ENCODE measurements at regions not wholly inside any gene's neighbourhood (a gene's known extent, or its start where the extent isn't known, plus 50 kb on each side); places are given as distances from the start of the nearest gene placed in this dataset.

GRCh38 chr18:24595561-24596031, 135.2 kb downstream of the HRH4 start:
- Histone ChIP-seq H3K4me2 (replicated peaks; ENCODE audit: low read depth, low read length, poor library complexity, severe bottlenecking) (no peak overlapping the region), H3K27ac (ENCODE audit: low read length in 2 of 2) (no peak overlapping the region), H3K36me3 (replicated peaks in 1 of 2; ENCODE audit: control extremely low read depth in 1 of 2, control insufficient read depth in 1 of 2, extremely low read depth in 1 of 2, insufficient read depth in 2 of 2, low read length in 1 of 2) (no peaks in the 10 kb centered on the region), H3K9me3 (ENCODE audit: control extremely low read depth in 1 of 3, control insufficient read depth in 2 of 3, insufficient read depth in 1 of 3, low read length in 2 of 3) (no peaks in the 10 kb centered on the region), H4K20me1 (ENCODE audit: control insufficient read depth, insufficient read depth, low read length, poor library complexity, severe bottlenecking) (no peaks in the 10 kb centered on the region), H3K4me1 (ENCODE audit: control insufficient read depth in 2 of 2, insufficient read depth in 2 of 2, low read length in 2 of 2) (no peaks in the 10 kb centered on the region), H3K4me3 (ENCODE audit: control extremely low read depth in 1 of 5, extremely low read depth in 1 of 5, insufficient read depth in 1 of 5, low read depth in 2 of 5, low read length in 4 of 5) (no peak overlapping the region), H2AFZ (ENCODE audit: insufficient read depth, low read depth, low read length, poor library complexity, severe bottlenecking) (no peak overlapping the region), H3K79me2 (ENCODE audit: control insufficient read depth, insufficient read depth, low read length) (no peaks in the 10 kb centered on the region), H3K27me3 (replicated peaks in 1 of 4; ENCODE audit: control extremely low read depth in 1 of 4, control insufficient read depth in 3 of 4, insufficient read depth in 4 of 4, low read length in 3 of 4) (no peaks in the 10 kb centered on the region), H3K9ac (ENCODE audit: low read length) (no peak overlapping the region)
- ChIA-PET CTCF (no interaction called here), POLR2A (no interaction called here)
- H3K27ac Mint-ChIP-seq: no peak overlapping the region
- no peaks in the 10 kb centered on the region for H3K4me1 Mint-ChIP-seq
- intact Hi-C loops (cut with micrococcal nuclease): no loop called here
- H3K9me3 Mint-ChIP-seq (ENCODE audit: insufficient read depth): peaks cover 2% of the 10 kb centered on the region
- no peak overlapping the region for H3K4me3 Mint-ChIP-seq
- TF ChIP-seq EZH2 (IDR thresholded peaks at IDR 0.05; ENCODE audit: borderline replicate concordance, insufficient read depth, low read depth, low read length, poor library complexity, severe bottlenecking): no peak
- no peak for TF ChIP-seq CTCF (IDR thresholded peaks at IDR 0.05)
- H3K27me3 Mint-ChIP-seq: peaks cover 4% of the 10 kb centered on the region
- 92% methylated on average over 12 of the region's 12 CpGs for WGBS (ENCODE audit: insufficient coverage)
- ATAC-seq (ENCODE audit: low read depth) (no peak), DNase-seq (no peak)

- H3K27me3 Mint-ChIP-seq: peaks cover 4% of the 10 kb centered on the region
- H2AFZ ChIP-seq (ENCODE audit: insufficient read depth, low read depth, low read length, poor library complexity, severe bottlenecking): no peak overlapping the region
- no peak overlapping the region for H3K4me3 Mint-ChIP-seq
- H3K9me3 Mint-ChIP-seq (ENCODE audit: insufficient read depth): no peaks in the 10 kb centered on the region
- no peaks in the 10 kb centered on the region for H4K20me1 ChIP-seq (ENCODE audit: control insufficient read depth, insufficient read depth, low read length, poor library complexity, severe bottlenecking)
- H3K4me3 ChIP-seq (ENCODE audit: control extremely low read depth in 1 of 5, extremely low read depth in 1 of 5, insufficient read depth in 1 of 5, low read depth in 2 of 5, low read length in 4 of 5): no peak overlapping the region
- no peak overlapping the region for H3K27ac ChIP-seq (ENCODE audit: low read length in 2 of 2)
- CTCF ChIA-PET: interaction anchor here (0.8 to 0.9 kb wide), 2 partner anchors 127 to 1286 kb away, joined by 3 read pairs; no protein-coding TSS in a partner anchor
- no peaks in the 10 kb centered on the region for H3K9me3 ChIP-seq (ENCODE audit: control extremely low read depth in 1 of 3, control insufficient read depth in 2 of 3, insufficient read depth in 1 of 3, low read length in 2 of 3)
- no peaks in the 10 kb centered on the region for H3K79me2 ChIP-seq (ENCODE audit: control insufficient read depth, insufficient read depth, low read length)
- H3K9ac ChIP-seq (ENCODE audit: low read length): no peak overlapping the region
- no peaks in the 10 kb centered on the region for H3K27me3 ChIP-seq (replicated peaks in 1 of 4; ENCODE audit: control extremely low read depth in 1 of 4, control insufficient read depth in 3 of 4, insufficient read depth in 4 of 4, low read length in 3 of 4)
- H3K4me1 ChIP-seq (ENCODE audit: control insufficient read depth in 2 of 2, insufficient read depth in 2 of 2, low read length in 2 of 2): no peaks in the 10 kb centered on the region
- H3K36me3 ChIP-seq (replicated peaks in 1 of 2; ENCODE audit: control extremely low read depth in 1 of 2, control insufficient read depth in 1 of 2, extremely low read depth in 1 of 2, insufficient read depth in 2 of 2, low read length in 1 of 2): no peaks in the 10 kb centered on the region
- DNase-seq: peak; percentile 18
- no peak overlapping the region for H3K4me2 ChIP-seq (replicated peaks; ENCODE audit: low read depth, low read length, poor library complexity, severe bottlenecking)
- ATAC-seq (ENCODE audit: low read depth): no peak
- no peak overlapping the region for H3K27ac Mint-ChIP-seq
- POLR2A ChIA-PET: no interaction called here
- WGBS (ENCODE audit: insufficient coverage): no CpG with 5 or more reads among the region's 6 CpGs
- intact Hi-C loops (cut with micrococcal nuclease): no loop called here
- no peaks in the 10 kb centered on the region for H3K4me1 Mint-ChIP-seq
- TF ChIP-seq CTCF (IDR thresholded peaks at IDR 0.05) (peak; percentile 46), EZH2 (IDR thresholded peaks at IDR 0.05; ENCODE audit: borderline replicate concordance, insufficient read depth, low read depth, low read length, poor library complexity, severe bottlenecking) (no peak)
Observed at GRCh38 chr18:24600076-24600654, 139.7 kb downstream of the HRH4 start.

Data from B cell (primary cell).